ENCODE measurements at regions not wholly inside any gene's neighbourhood (a gene's known extent, or its start where the extent isn't known, plus 50 kb on each side); places are given as distances from the start of the nearest gene placed in this dataset.

DNA sequence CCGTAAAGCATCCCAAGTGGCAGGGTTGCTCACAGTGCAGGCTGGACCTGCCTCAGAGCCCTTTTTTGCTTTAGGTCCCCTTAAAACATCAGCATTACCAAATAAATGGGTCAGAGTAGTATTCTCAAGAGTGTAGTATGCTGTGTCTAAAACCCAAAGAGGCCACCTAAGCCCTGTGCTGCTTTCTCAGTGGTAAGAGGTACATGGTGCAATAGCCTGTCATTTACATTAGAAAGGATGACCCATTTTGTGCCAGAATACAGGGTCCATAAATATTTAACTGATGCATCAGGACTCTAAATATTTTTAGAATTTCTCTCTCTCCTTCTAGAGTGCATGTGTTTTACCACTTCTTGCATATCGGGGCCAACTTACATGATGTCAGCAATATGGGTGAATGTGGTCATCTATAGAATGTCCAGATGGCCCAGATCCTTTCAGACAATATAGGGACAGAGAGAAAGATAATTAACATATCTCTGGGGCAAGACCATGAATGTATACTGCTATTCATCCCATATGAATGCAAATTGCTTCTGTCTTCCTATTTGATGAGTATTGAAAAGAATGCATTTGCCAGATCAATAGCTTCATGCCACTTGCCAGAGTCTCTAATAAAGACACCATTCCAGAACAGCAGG lies 329.2 kb downstream of the PMP22 start:
- Histone ChIP-seq H3K4me3 (ENCODE audit: low read length) (no peak overlapping the region), H3F3A (ENCODE audit: insufficient read depth, low read length, poor library complexity, severe bottlenecking) (no peaks in the 10 kb centered on the region), H2AFZ (ENCODE audit: low read depth, low read length) (no peak overlapping the region), H3K27me3 (ENCODE audit: insufficient read depth, low read depth, low read length) (no peaks in the 10 kb centered on the region), H3K9me2 (ENCODE audit: insufficient read depth, low read length) (no peaks in the 10 kb centered on the region), H3K4me2 (ENCODE audit: low read length) (no peak overlapping the region), H3K9me3 (ENCODE audit: low read length) (no peaks in the 10 kb centered on the region), H4K20me1 (ENCODE audit: insufficient read depth) (no peaks in the 10 kb centered on the region), H3K36me3 (ENCODE audit: insufficient read depth, low read length) (no peaks in the 10 kb centered on the region), H3K79me2 (replicated peaks; ENCODE audit: insufficient read depth, low read length) (no peaks in the 10 kb centered on the region), H3K9ac (ENCODE audit: low read length) (no peak overlapping the region), H3K27ac (ENCODE audit: low read length) (no peak overlapping the region)
- no peak for TF ChIP-seq POLR2AphosphoS5 (IDR thresholded peaks at IDR 0.05)
- TF ChIP-seq TAF1 (IDR thresholded peaks at IDR 0.05; ENCODE audit: low read depth) = no peak
- TF ChIP-seq, protein P1, sequence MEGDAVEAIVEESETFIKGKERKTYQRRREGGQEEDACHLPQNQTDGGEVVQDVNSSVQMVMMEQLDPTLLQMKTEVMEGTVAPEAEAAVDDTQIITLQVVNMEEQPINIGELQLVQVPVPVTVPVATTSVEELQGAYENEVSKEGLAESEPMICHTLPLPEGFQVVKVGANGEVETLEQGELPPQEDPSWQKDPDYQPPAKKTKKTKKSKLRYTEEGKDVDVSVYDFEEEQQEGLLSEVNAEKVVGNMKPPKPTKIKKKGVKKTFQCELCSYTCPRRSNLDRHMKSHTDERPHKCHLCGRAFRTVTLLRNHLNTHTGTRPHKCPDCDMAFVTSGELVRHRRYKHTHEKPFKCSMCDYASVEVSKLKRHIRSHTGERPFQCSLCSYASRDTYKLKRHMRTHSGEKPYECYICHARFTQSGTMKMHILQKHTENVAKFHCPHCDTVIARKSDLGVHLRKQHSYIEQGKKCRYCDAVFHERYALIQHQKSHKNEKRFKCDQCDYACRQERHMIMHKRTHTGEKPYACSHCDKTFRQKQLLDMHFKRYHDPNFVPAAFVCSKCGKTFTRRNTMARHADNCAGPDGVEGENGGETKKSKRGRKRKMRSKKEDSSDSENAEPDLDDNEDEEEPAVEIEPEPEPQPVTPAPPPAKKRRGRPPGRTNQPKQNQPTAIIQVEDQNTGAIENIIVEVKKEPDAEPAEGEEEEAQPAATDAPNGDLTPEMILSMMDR (IDR thresholded peaks at IDR 0.05; ENCODE audit: poor library complexity, severe bottlenecking) = no peak

DNA sequence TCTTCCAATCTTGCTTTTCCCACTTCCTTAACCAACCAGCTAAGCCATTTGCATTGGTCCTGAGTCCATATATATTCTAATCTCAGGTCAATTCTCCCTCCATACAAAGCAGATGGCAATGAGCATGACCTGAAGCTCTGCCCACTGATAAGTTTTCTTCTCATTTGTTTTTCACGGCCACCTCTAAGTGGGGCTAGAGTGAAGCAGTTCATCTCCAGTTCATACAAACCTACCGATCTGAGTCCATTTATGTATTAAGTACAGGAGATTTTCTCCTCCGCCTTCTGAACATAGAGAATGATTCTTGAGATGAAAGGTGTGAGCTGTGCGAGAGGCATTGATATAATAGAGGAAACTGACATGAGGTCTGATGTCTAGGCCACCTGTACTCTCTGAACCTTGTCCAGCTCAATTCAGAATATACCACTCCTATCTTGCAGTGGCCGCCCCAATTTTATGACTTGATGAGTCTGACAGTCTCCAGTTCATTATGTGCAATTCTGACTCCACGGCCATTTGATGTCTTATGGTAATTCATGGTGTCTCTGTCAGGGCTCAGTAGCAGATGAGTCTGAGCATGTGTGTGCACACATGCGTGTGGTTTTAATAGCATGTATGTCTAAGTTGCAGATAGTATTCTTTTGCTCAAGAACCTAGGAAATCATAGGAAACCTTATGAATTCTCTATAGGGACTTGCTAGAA lies 329.8 kb downstream of the PMP22 start:
- no peak overlapping the region for H3K4me3 ChIP-seq (ENCODE audit: low read length)
- H3K27ac ChIP-seq (ENCODE audit: low read length) = no peak overlapping the region
- no peaks in the 10 kb centered on the region for H3K27me3 ChIP-seq (ENCODE audit: insufficient read depth, low read depth, low read length)
- H2AFZ ChIP-seq (ENCODE audit: low read depth, low read length) = no peak overlapping the region
- H3K4me2 ChIP-seq (ENCODE audit: low read length) = no peak overlapping the region
- H3K79me2 ChIP-seq (replicated peaks; ENCODE audit: insufficient read depth, low read length) = no peaks in the 10 kb centered on the region
- no peaks in the 10 kb centered on the region for H3K9me2 ChIP-seq (ENCODE audit: insufficient read depth, low read length)
- no peaks in the 10 kb centered on the region for H3K9me3 ChIP-seq (ENCODE audit: low read length)
- H3K36me3 ChIP-seq (ENCODE audit: insufficient read depth, low read length) = no peaks in the 10 kb centered on the region
- no peak overlapping the region for H3K9ac ChIP-seq (ENCODE audit: low read length)
- H4K20me1 ChIP-seq (ENCODE audit: insufficient read depth) = no peaks in the 10 kb centered on the region
- no peaks in the 10 kb centered on the region for H3F3A ChIP-seq (ENCODE audit: insufficient read depth, low read length, poor library complexity, severe bottlenecking)
- TF ChIP-seq MXI1 (conservative IDR thresholded peaks at IDR 0.05; ENCODE audit: poor library complexity, severe bottlenecking) (no peak), POLR2AphosphoS5 (IDR thresholded peaks at IDR 0.05) (no peak), EZH2 (IDR thresholded peaks at IDR 0.05; ENCODE audit: borderline replicate concordance, insufficient read depth, low read length, poor library complexity, severe bottlenecking) (no peak), TAF1 (IDR thresholded peaks at IDR 0.05; ENCODE audit: low read depth) (no peak), SMC3 (conservative IDR thresholded peaks at IDR 0.05; ENCODE audit: poor library complexity) (no peak), EP300 (conservative IDR thresholded peaks at IDR 0.05; ENCODE audit: poor library complexity, severe bottlenecking) (no peak)
- TF ChIP-seq, protein P1 (IDR thresholded peaks at IDR 0.05; ENCODE audit: poor library complexity, severe bottlenecking) = no peak
- TF ChIP-seq, protein P2, sequence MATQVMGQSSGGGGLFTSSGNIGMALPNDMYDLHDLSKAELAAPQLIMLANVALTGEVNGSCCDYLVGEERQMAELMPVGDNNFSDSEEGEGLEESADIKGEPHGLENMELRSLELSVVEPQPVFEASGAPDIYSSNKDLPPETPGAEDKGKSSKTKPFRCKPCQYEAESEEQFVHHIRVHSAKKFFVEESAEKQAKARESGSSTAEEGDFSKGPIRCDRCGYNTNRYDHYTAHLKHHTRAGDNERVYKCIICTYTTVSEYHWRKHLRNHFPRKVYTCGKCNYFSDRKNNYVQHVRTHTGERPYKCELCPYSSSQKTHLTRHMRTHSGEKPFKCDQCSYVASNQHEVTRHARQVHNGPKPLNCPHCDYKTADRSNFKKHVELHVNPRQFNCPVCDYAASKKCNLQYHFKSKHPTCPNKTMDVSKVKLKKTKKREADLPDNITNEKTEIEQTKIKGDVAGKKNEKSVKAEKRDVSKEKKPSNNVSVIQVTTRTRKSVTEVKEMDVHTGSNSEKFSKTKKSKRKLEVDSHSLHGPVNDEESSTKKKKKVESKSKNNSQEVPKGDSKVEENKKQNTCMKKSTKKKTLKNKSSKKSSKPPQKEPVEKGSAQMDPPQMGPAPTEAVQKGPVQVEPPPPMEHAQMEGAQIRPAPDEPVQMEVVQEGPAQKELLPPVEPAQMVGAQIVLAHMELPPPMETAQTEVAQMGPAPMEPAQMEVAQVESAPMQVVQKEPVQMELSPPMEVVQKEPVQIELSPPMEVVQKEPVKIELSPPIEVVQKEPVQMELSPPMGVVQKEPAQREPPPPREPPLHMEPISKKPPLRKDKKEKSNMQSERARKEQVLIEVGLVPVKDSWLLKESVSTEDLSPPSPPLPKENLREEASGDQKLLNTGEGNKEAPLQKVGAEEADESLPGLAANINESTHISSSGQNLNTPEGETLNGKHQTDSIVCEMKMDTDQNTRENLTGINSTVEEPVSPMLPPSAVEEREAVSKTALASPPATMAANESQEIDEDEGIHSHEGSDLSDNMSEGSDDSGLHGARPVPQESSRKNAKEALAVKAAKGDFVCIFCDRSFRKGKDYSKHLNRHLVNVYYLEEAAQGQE (IDR thresholded peaks at IDR 0.05; ENCODE audit: borderline replicate concordance) = no peak

Measured in neural cell (in vitro differentiated cells).